ENCODE measurements at regions not wholly inside any gene's neighbourhood (a gene's known extent, or its start where the extent isn't known, plus 50 kb on each side); places are given as distances from the start of the nearest gene placed in this dataset.

DNA sequence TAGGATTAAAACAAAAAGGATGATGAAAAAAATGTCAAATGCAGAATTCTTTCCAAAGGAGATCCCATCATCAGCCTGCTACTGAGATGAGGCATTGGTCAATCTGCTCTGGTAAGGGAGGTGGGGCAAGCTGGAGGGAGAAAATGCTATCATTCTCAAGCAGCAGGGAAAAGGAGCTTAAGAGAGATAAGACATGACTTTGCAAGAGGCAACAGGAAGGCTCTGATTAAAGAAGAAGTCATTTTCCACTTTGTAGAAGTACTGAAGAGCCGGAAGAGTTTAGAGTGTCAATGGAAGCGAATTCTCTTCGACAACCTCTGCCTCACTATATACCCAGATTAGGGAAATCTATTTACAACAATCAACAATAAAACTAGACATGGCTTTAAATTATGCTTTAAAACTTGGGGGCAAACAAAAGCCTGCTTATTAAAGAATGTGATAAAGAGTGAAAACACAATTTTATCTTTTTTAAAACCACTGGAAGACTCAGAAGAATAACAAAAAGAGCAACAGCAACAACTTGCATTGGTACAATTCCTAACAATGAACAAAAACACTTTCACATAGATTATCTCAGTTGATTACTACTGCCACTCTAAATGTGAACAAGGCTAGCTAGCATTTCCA is 81.8 kb upstream of the NANOGP8 start:
- H3K36me3 ChIP-seq = no peaks in the 10 kb centered on the region
- intact Hi-C loops (cut with DNase I; ENCODE audit: low total_unique reads) = no loop called here
- no peak overlapping the region for H3K27ac ChIP-seq
- in situ Hi-C loops (cut with MboI; ENCODE audit: low pct_ligation_motif_present in 1 of 4, low pct_unique_long_range_greater_than_20kb in 1 of 4, low sequenced_read_pairs in 3 of 4) = no loop called here
- WGBS, 2 donors (ENCODE audit: low coverage in 1 of 2) = 86 to 90% methylated on average over 3 of the region's 3 CpGs
- no peak for TF ChIP-seq EP300 (IDR thresholded peaks at IDR 0.05; ENCODE audit: low read depth)
- no peak overlapping the region for H3K4me3 ChIP-seq
- no peaks in the 10 kb centered on the region for H3K9me3 ChIP-seq
- H3K27me3 ChIP-seq = no peaks in the 10 kb centered on the region
- no peak for DNase-seq
- peaks cover 0 to 8% (median 0%) of the 10 kb centered on the region in 4 donors for H3K4me1 ChIP-seq

DNA sequence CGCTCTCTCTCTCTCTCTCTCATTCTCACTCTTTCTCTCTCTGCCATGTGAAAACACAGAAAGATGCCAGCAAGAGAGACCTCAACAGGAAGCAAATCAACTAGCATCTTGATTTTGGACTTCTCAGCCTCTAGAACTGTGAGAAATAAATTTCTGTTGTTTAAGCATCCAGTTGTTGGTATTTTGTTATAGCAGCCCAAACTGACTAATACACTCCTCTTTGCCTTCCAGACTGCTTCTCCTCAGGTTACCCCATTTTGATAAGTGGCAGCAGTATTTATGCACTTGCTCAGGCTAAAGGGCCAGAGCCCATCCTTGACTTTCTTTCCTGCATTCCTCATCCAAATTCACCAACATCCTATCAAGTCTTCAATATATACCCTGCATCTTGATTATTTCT is 76.6 kb upstream of the NANOGP8 start:
- no peak overlapping the region for H3K4me3 ChIP-seq
- no peaks in the 10 kb centered on the region for H3K27me3 ChIP-seq
- no peak overlapping the region for H3K27ac ChIP-seq
- intact Hi-C loops (cut with DNase I; ENCODE audit: low total_unique reads) = no loop called here
- H3K36me3 ChIP-seq = no peaks in the 10 kb centered on the region
- WGBS, 2 donors (ENCODE audit: low coverage in 1 of 2) = 100% methylated on average over 1 of the region's 1 CpG; no CpG with 5 or more reads in 1 of the 2 donors
- TF ChIP-seq POLR2A (IDR thresholded peaks at IDR 0.05) (no peak), EP300 (IDR thresholded peaks at IDR 0.05; ENCODE audit: low read depth) (no peak), POLR2AphosphoS5 (IDR thresholded peaks at IDR 0.05) (no peak)
- TF ChIP-seq, protein P1, sequence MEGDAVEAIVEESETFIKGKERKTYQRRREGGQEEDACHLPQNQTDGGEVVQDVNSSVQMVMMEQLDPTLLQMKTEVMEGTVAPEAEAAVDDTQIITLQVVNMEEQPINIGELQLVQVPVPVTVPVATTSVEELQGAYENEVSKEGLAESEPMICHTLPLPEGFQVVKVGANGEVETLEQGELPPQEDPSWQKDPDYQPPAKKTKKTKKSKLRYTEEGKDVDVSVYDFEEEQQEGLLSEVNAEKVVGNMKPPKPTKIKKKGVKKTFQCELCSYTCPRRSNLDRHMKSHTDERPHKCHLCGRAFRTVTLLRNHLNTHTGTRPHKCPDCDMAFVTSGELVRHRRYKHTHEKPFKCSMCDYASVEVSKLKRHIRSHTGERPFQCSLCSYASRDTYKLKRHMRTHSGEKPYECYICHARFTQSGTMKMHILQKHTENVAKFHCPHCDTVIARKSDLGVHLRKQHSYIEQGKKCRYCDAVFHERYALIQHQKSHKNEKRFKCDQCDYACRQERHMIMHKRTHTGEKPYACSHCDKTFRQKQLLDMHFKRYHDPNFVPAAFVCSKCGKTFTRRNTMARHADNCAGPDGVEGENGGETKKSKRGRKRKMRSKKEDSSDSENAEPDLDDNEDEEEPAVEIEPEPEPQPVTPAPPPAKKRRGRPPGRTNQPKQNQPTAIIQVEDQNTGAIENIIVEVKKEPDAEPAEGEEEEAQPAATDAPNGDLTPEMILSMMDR (IDR thresholded peaks at IDR 0.05) = no peak
- DNase-seq = no peak
- in situ Hi-C loops (cut with MboI; ENCODE audit: low pct_ligation_motif_present in 1 of 4, low pct_unique_long_range_greater_than_20kb in 1 of 4, low sequenced_read_pairs in 3 of 4) = no loop called here
- no peaks in the 10 kb centered on the region for H3K4me1 ChIP-seq
- no peaks in the 10 kb centered on the region for H3K9me3 ChIP-seq

DNA sequence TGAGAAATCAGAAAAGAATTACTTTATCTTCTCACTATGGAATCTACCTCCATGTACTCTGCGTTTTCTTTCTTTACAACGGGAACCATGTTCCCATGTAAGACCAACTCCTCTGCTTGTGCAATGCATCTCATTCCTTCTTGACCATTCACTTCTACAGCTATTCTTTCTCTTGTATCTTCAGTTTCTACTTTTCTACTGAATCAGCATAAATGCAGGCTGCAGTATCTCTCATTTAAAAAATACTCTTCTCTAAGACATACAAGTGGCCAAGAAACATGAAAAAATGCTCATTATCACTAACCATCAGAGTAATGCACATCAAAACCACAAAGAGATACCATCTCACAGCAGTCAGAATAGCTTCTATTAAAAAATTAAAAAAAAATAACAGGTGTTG is 74.1 kb upstream of the NANOGP8 start:
- 96% methylated on average over 2 of the region's 2 CpGs; no CpG with 5 or more reads in 1 of the 2 donors for WGBS, 2 donors (ENCODE audit: low coverage in 1 of 2)

DNA sequence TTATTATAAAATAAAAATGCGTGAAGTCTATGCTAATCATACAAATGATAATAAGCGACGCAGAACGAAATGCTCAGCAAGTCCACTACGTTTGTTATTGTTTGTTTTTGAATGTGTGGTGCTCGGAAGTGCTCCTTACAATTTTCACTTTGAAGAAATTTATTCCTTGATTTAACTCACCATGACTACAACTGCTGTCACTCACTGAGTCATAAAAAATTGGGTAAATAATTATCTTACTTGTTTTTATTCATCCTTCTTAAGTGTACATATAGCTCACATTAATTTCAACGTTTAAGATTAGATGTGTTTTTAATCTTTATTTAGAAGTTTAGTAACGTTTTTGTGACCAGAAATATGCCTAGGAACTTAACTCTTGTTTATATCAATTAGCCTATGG is 66.7 kb upstream of the NANOGP8 start:
- H3K27ac ChIP-seq = no peak overlapping the region
- H3K36me3 ChIP-seq = no peaks in the 10 kb centered on the region
- H3K4me1 ChIP-seq = no peaks in the 10 kb centered on the region
- DNase-seq = no peak
- in situ Hi-C loops (cut with MboI; ENCODE audit: low pct_ligation_motif_present in 1 of 4, low pct_unique_long_range_greater_than_20kb in 1 of 4, low sequenced_read_pairs in 3 of 4) = no loop called here
- no peaks in the 10 kb centered on the region for H3K27me3 ChIP-seq
- no peak overlapping the region for H3K4me3 ChIP-seq
- intact Hi-C loops (cut with DNase I; ENCODE audit: low total_unique reads) = no loop called here
- H3K9me3 ChIP-seq = no peaks in the 10 kb centered on the region
- WGBS, 2 donors (ENCODE audit: low coverage in 1 of 2) = 78 to 82% methylated on average over 8 of the region's 8 CpGs
- no peak for TF ChIP-seq EP300 (IDR thresholded peaks at IDR 0.05; ENCODE audit: low read depth)
- TF ChIP-seq POLR2A (IDR thresholded peaks at IDR 0.05) = no peak
- TF ChIP-seq POLR2AphosphoS5 (IDR thresholded peaks at IDR 0.05) = no peak

More for the DNA sequence above, 74.1 kb upstream of the NANOGP8 start:
- Histone ChIP-seq H3K36me3 (no peaks in the 10 kb centered on the region), H3K27ac (no peak overlapping the region), H3K4me1 (no peaks in the 10 kb centered on the region), H3K4me3 (no peak overlapping the region), H3K27me3 (no peaks in the 10 kb centered on the region), H3K9me3 (no peaks in the 10 kb centered on the region)
- intact Hi-C loops (cut with DNase I; ENCODE audit: low total_unique reads) (no loop called here), in situ Hi-C loops (cut with MboI; ENCODE audit: low pct_ligation_motif_present in 1 of 4, low pct_unique_long_range_greater_than_20kb in 1 of 4, low sequenced_read_pairs in 3 of 4) (no loop called here)
- no peak for TF ChIP-seq POLR2AphosphoS5 (IDR thresholded peaks at IDR 0.05)
- no peak for TF ChIP-seq POLR2A (IDR thresholded peaks at IDR 0.05)
- TF ChIP-seq, protein P1 (IDR thresholded peaks at IDR 0.05) = no peak
- TF ChIP-seq EP300 (IDR thresholded peaks at IDR 0.05; ENCODE audit: low read depth) = no peak
- no peak for DNase-seq

DNA sequence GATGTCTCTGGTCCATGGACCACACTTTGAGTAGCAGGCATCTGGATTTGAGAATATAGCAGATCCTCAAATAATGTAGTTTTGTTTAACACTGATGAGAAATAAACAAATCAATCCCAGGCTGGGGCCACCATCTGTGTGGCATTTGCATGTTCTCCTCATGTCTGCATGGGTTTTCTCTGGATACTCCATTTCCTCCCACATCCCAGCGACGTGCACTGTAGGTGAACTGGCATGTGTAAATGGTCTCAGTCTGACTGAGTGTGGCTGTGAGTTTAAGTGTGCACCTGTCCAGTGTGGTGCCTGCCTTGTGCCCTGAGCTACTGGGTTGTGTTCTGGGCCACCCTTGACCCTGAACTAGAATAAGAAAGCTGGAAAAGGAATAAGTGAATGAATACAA is 66.3 kb upstream of the NANOGP8 start:
- intact Hi-C loops (cut with DNase I; ENCODE audit: low total_unique reads) (no loop called here), in situ Hi-C loops (cut with MboI; ENCODE audit: low pct_ligation_motif_present in 1 of 4, low pct_unique_long_range_greater_than_20kb in 1 of 4, low sequenced_read_pairs in 3 of 4) (no loop called here)
- H3K36me3 ChIP-seq = no peaks in the 10 kb centered on the region
- no peak for DNase-seq
- H3K4me1 ChIP-seq = no peaks in the 10 kb centered on the region
- no peak overlapping the region for H3K27ac ChIP-seq
- no peaks in the 10 kb centered on the region for H3K9me3 ChIP-seq
- WGBS, 2 donors (ENCODE audit: low coverage in 1 of 2) = 90% methylated on average over 2 of the region's 2 CpGs; no CpG with 5 or more reads in 1 of the 2 donors
- TF ChIP-seq POLR2A (IDR thresholded peaks at IDR 0.05) = no peak
- TF ChIP-seq EP300 (IDR thresholded peaks at IDR 0.05; ENCODE audit: low read depth) = no peak
- TF ChIP-seq, protein P1 (IDR thresholded peaks at IDR 0.05) = no peak
- no peak for TF ChIP-seq POLR2AphosphoS5 (IDR thresholded peaks at IDR 0.05)
- H3K4me3 ChIP-seq = no peak overlapping the region
- no peaks in the 10 kb centered on the region for H3K27me3 ChIP-seq
